GM21367 (cell line): ENCODE measurements at regions not wholly inside any gene's neighbourhood (a gene's known extent, or its start where the extent isn't known, plus 50 kb on each side); places are given as distances from the start of the nearest gene placed in this dataset.
A peak's percentile ranks its signal among the peaks of the same experiment; 100 is the strongest.
"Not testable (repeated sequence)": the region's sequence is repeated elsewhere in the genome, so short reads cannot be mapped to it uniquely, and the experiment has no call there.

Experiments
- ATAC-seq: cut with Tn5 transposase; IDR thresholded peaks from one replicate; pipeline ENCODE4 v1.9.1; 2021; ENCODE audit not compliant: unreplicated experiment

DNA sequence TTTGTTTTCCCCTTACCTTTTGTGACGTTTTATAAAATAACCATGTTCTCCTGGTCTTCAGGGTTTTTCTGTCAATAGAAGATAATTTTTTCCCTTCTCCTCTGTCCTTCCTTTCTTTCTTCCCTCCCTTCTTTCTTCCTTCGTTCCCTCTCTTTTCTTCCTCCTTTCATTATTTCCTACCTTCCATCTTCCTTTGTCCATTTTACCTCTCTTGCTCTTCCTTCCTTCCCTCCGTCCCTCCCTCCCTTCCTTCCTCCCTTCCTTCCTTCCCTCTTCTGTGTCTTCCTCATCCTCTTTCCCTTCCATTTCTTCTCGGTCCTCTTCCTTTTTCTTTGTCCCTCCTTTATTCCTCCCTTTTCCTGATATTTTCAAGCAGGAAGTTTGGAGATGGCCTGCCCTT lies 128.2 kb downstream of the TEX36 start:
- no peak for ATAC-seq

DNA sequence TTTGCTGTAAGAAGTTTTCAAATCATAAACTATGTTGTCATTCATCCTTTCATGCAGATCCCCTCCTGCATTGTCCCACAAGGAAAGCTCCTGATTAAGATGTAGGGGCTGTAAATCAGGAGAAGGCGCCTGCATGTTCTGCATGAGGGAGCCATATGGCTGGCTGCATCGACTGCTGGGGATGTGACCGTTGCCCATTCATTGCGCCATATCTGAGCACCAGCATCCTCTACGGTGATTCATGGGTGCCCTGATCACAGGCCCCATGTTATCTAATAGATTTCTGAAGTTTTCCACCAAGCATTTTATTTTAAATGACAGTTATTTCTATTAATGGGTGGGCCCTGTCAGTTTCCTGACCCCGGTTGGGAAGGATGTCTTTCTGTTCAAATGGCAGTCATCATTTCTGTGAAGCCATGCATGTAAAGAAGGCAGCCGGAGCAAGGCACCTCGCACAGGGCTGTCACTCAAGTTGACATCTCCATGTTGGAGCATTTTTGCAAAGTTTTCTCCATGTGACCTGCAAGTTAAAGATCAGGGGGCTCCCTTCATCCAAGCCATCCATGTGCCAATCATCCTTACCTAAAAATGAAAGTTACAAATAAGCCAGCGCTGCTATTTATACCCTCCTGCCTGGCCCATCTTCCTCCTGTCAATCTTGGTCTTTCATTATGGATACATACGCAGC lies 128.8 kb downstream of the TEX36 start:
- no peak for ATAC-seq

DNA sequence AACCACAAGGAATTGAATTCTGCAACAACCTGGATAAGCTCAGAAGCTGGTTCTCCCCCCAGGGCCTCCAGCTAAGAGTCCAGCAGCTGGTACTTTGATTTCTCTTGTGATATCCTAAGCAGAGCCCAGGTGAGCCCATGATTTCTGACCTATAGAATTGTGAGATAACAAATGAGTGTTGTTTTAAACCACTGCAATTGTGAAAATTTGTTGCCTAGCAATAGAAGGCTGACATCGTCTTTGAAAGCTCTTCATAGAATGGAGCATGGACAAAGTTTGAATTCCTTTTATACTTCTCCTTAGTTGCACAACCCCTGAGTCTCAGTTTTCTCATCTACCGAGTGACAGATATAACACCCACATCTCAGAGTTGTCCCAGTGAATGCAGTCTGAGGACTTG lies 129.9 kb downstream of the TEX36 start:
- ATAC-seq, result no peak

DNA sequence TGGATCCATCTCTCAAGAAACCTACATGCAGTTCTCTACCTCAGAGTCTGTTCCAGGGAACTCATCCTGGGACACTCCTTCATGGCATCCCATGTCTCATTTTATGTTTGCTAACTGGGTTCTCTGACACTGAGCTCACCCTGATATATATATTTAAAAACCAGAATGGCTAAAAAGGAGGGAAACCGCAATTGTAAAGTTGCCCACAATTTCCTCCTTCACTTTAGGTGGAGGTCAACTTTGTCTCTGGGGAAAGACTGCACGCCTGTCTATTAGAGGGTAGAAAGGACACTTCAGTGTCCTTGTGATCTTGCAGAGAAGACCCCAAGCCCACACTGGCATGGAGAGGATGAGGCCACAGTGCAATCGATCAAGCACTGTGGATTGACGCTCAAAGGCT lies 131.7 kb downstream of the TEX36 start:
- ATAC-seq, result no peak

- no peak for ATAC-seq
Observed at GRCh38 chr10:125550362-125550761, 132.6 kb downstream of the TEX36 start.

- no peak for ATAC-seq
Observed at GRCh38 chr10:125549653-125550052, 133.3 kb downstream of the TEX36 start.

DNA sequence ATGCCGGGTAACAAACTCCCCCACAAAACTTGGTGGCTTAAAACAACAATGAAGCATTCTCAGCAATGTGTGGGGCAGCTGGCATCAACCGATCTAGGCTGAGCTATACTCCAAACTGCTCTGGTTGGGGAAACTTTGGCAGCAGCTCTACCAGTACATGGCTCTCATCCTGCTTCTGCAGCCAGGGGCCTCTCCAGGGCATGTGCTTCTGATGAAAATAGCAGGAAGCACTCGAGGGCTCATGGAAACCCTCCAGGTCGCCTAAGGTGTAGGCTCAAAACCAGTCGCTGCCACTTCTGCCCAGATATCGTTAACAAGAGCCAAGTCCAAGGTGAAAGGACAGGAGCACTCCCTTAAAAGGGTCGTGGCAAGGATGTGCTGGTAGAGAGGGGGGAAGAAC lies 134.1 kb downstream of the TEX36 start:
- no peak for ATAC-seq

DNA sequence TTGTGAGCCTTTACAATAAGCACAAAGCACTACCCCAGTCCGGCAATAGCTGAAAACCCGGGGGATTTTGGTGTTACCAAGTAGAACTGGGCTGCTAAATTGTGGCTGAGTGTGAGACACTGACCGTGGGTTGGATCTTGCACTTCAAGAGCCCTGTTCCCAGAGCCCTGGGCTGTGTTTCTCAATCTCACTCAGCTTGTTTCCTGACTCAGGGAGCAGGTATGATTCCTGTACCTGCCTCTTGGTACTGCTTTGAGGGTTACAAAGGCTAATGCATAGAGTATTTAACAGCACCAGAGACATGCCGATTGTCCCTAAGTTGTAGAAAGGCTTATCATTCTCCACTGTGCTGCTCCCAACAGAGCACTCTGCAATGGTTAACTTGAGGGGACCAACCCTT lies 134.6 kb downstream of the TEX36 start:
- no peak for ATAC-seq

GRCh38 chr10:125547010-125547650 lies 135.8 kb downstream of the TEX36 start:
- no peak for ATAC-seq

DNA sequence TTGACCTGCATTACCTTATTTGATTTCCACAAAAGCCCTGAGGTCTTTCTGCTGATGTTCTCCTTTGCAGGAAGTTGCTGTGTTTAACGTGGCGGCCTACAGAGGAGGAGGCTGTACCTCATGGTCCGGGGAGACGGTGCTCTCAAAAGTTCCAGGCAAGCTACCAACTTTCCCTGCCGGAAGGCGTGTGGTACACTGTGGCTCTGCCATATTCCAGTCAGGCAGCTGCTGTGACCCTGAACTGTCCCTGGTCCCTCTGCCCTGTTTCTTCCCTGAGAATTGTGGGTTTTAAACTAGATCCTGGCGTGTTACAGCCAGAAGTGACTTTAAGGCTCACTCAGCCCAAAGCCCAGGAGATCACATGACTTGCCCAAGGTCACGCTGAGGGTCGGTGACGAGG lies 139.2 kb downstream of the TEX36 start:
- no peak for ATAC-seq

GRCh38 chr10:125538947-125539731 lies 143.8 kb downstream of the TEX36 start:
- ATAC-seq, result no peak

DNA sequence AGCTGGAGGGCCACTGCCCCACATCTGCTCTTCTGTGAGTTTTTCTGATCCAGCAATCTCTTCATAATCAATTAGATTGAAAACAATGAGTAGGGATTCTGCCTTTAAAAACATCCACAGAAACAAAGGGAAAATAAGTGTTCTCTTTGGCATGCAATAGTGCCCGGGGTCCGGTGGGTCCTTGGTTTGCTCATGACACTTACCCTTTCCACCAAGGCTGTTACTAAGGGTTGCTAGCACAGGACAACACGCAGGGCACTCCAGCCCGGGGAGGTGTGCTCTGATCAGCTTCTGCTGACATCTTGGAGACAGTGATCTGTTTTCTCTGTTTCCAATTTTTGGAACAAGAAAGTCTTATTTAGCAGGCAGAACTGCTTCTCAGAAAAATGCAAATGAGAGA lies 146.7 kb downstream of the TEX36 start:
- ATAC-seq, result no peak

DNA sequence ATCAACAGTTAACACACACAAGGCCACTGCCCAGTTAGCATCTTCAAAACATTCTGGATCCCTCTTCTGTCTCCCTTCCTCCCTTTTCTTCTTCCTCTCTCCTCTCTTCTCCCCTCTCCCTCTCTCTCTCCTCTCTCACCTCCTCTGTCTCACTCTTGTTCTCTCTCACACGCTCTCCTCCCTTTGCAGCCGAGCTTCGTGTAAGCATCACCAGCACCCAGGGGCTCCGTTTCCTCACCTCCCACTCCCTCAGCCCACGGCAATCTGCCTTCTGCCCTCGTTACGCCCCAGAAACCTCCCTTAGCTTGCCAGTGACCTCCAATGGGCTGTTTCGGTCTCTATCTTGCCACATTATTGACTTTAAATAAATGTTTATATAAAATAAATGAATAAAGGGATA lies 147.4 kb downstream of the TEX36 start:
- ATAC-seq, result no peak

DNA sequence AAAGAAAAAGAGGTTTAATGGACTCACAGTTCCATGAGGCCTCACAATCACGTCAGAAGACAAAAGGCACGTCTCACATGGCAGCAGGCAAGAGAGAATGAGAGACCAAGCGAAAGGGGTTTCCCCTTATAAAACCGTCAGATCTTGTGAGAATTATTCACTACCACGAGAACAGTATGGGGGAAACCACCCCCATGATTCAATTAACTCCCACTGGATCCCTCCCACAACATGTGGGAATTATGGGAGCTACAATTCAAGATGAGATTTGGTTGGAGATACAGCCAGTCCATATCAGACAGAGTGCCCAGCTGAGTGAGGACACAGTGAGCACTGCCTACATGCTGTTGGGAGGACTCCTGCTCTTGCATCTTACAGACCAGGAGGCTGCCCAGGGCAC lies 148.4 kb downstream of the TEX36 start:
- ATAC-seq, result no peak

GRCh38 chr10:125533866-125534265 lies 149.1 kb downstream of the TEX36 start:
- ATAC-seq, result no peak

DNA sequence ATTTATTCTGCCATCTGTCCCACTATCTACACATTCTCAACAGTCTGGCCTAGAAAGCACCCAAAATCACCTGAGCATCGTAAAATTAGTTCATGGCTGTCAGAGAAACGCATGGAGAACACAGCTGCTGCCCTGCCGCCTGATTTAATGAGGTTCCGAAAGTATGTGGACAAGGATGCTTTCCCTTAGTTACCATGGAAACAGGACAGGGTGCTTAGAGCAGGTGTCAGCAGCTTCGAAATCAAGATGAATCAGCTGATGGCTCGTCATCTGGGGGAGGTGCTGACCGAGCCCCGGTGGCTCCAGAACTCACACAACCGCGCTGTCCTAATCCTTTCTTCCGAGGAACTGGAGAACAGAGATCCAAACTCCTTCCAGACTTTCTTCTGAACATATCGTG lies 151.5 kb downstream of the TEX36 start:
- ATAC-seq, result no peak

- ATAC-seq, result no peak
Observed at GRCh38 chr10:125523347-125523746, 159.6 kb downstream of the TEX36 start.

GRCh38 chr10:125521721-125522680 lies 161.0 kb downstream of the TEX36 start:
- peak; percentile 90 for ATAC-seq

GRCh38 chr10:125520968-125521367 lies 162.0 kb downstream of the TEX36 start:
- no peak for ATAC-seq

DNA sequence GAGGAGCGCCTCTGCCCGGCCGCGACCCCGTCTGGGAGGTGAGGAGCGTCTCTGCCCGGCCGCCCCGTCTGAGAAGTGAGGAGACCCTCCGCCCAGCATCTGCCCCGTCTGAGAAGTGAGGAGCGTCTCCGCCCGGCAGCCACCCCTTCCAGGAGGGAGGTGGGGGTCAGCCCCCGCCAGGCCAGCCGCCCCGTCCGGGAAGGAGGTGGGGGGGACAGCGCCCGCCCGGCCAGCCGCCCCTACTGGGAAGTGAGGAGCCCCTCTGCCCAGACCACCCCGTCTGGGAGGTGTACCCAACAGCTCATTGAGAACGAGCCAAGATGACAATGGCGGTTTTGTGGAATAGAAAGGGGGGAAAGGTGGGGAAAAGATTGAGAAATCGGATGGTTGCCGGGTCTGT lies 164.6 kb downstream of the TEX36 start:
- ATAC-seq, result not testable (repeated sequence)

GRCh38 chr10:125515571-125515970 lies 167.4 kb downstream of the TEX36 start:
- no peak for ATAC-seq
